SK-N-SH (cell line): ENCODE measurements at regions not wholly inside any gene's neighbourhood (a gene's known extent, or its start where the extent isn't known, plus 50 kb on each side); places are given as distances from the start of the nearest gene placed in this dataset.

Experiments used
- CTCF ChIA-PET: fragments of 300-600, 350-600 bp; formaldehyde crosslinking; extraction: SDS; loops from one replicate; lab custom pipeline; 2021; lab: Yijun Ruan, JAX
- POLR2A ChIA-PET: fragments of 350-600 bp; sonication (Branson Sonifier 250); formaldehyde crosslinking; extraction: SDS; loops from one replicate; lab custom pipeline; 2020; ENCODE audit warnings: antibody characterized with exemption, inconsistent platforms; lab: Yijun Ruan, JAX
- DNase-seq: peaks from one replicate; pipeline ENCODE4 v3.0.0; 2012
- H2AFZ ChIP-seq: fragments of 200-600 bp; sonication (generic); 2 replicates; pipeline ENCODE4 v1.8.1; 2016; ENCODE audit warnings: antibody characterized with exemption, mild to moderate bottlenecking, low read depth
- H3F3A ChIP-seq: fragments of 200-600 bp; sonication (generic); replicated peaks from 2 replicates; pipeline ENCODE3; 2016; ENCODE audit warnings: antibody characterized with exemption, mild to moderate bottlenecking; ENCODE audit not compliant: insufficient read depth
- H3K27ac ChIP-seq, 2 experiments: fragments of 200-500 bp in 1 of 2; fragments of 200-600 bp in 1 of 2; sonication (Bioruptor generic) in 1 of 2; sonication (generic), shearing (Covaris generic) in 1 of 2; 2 replicates each; pipeline versions ENCODE4 v1.5.1 to v1.6.1; 2014 to 2016; ENCODE audit warnings: low read depth in 2 of 2, inconsistent platforms in 1 of 2, low read length in 1 of 2, mild to moderate bottlenecking in 1 of 2, mixed read lengths in 1 of 2
- H3K27me3 ChIP-seq: fragments of 200-600 bp; sonication (generic), shearing (Covaris generic); 2 replicates; pipeline ENCODE4 v1.6.1; 2016; ENCODE audit warnings: mixed run types; ENCODE audit not compliant: insufficient read depth
- H3K36me3 ChIP-seq, 2 experiments: fragments of 200-500 bp in 1 of 2; fragments of 200-600 bp in 1 of 2; sonication (Bioruptor generic) in 1 of 2; sonication (generic) in 1 of 2; replicated peaks in 1 of 2; 2 replicates each; pipeline versions ENCODE3 to v1.5.1; 2014 to 2016; ENCODE audit warnings: low read length in 1 of 2, mild to moderate bottlenecking in 1 of 2; ENCODE audit not compliant: insufficient read depth in 2 of 2, control insufficient read depth in 1 of 2
- H3K4me1 ChIP-seq, 2 experiments: fragments of 200-500 bp in 1 of 2; fragments of 200-600 bp in 1 of 2; sonication (Bioruptor generic) in 1 of 2; sonication (generic), shearing (Covaris generic) in 1 of 2; 2 replicates each; pipeline versions ENCODE4 v1.5.1 to v1.6.1; 2014 to 2016; ENCODE audit warnings: low read depth in 1 of 2, low read length in 1 of 2, mixed run types in 1 of 2; ENCODE audit not compliant: insufficient read depth in 2 of 2, control insufficient read depth in 1 of 2
- H3K4me2 ChIP-seq: fragments of 200-600 bp; sonication (generic), shearing (Covaris generic); 2 replicates; pipeline ENCODE4 v1.6.1; 2017; ENCODE audit warnings: mixed run types
- H3K4me3 ChIP-seq, 2 experiments: fragments of 200-500 bp in 1 of 2; fragments of 200-600 bp in 1 of 2; sonication (Bioruptor generic) in 1 of 2; sonication (generic), shearing (Covaris generic) in 1 of 2; 2 replicates each; pipeline versions ENCODE4 v1.5.1 to v1.8.1; 2014 to 2016; ENCODE audit warnings: low read depth in 2 of 2, inconsistent platforms in 1 of 2, low read length in 1 of 2, mild to moderate bottlenecking in 1 of 2, mixed read lengths in 1 of 2, moderate library complexity in 1 of 2
- H3K79me2 ChIP-seq: fragments of 200-600 bp; sonication (generic); 2 replicates; pipeline ENCODE4 v1.8.1; 2017; ENCODE audit warnings: mild to moderate bottlenecking; ENCODE audit not compliant: insufficient read depth
- H3K9ac ChIP-seq: fragments of 200-600 bp; sonication (generic); 2 replicates; pipeline ENCODE4 v1.6.1; 2017; ENCODE audit warnings: mixed run types
- H3K9me2 ChIP-seq: fragments of 200-600 bp; sonication (generic); 2 replicates; pipeline ENCODE4 v1.6.1; 2017; ENCODE audit warnings: mixed run types
- H3K9me3 ChIP-seq: fragments of 200-600 bp; sonication (generic); 2 replicates; pipeline ENCODE4 v1.6.1; 2017; ENCODE audit warnings: mixed run types, mild to moderate bottlenecking, moderate library complexity
- H4K20me1 ChIP-seq: fragments of 200-600 bp; sonication (generic); 2 replicates; pipeline ENCODE4 v1.6.1; 2017; ENCODE audit warnings: mild to moderate bottlenecking, mixed run types; ENCODE audit not compliant: insufficient read depth
- CTCF ChIP-seq: fragments of 200-600 bp; sonication (generic); IDR thresholded peaks from 2 replicates; pipeline ENCODE4 v1.6.1; 2017; ENCODE audit warnings: antibody characterized with exemption, mild to moderate bottlenecking, moderate library complexity
- EP300 ChIP-seq, 2 experiments: IDR thresholded peaks; 2 replicates each; pipeline versions ENCODE4 v1.4.0 to v1.6.1; 2012; ENCODE audit warnings: borderline replicate concordance in 1 of 2, low read depth in 1 of 2, low read length in 1 of 2
- FOSL2 ChIP-seq: IDR thresholded peaks from 2 replicates; pipeline ENCODE4 v1.4.0; 2012; ENCODE audit warnings: low read depth, mild to moderate bottlenecking, moderate library complexity, borderline replicate concordance
- FOXJ3 ChIP-seq: sonication (generic); formaldehyde crosslinking; IDR thresholded peaks from 2 replicates; pipeline ENCODE4 v1.5.1; 2020; ENCODE audit warnings: mild to moderate bottlenecking, missing genetic modification reagents
- FOXM1 ChIP-seq: IDR thresholded peaks from 2 replicates; pipeline ENCODE4 v1.4.0; 2012; ENCODE audit warnings: low read depth, mild to moderate bottlenecking
- GABPA ChIP-seq: IDR thresholded peaks from 2 replicates; pipeline ENCODE4 v1.4.0; 2012; ENCODE audit warnings: low read depth, mild to moderate bottlenecking
- GATA2 ChIP-seq: sonication (generic); formaldehyde crosslinking; IDR thresholded peaks from 2 replicates; pipeline ENCODE4 v1.5.0; 2020; ENCODE audit warnings: mild to moderate bottlenecking, missing genetic modification reagents
- IRF3 ChIP-seq: fragments of 150-350 bp; IDR thresholded peaks from 2 replicates; pipeline ENCODE4 v1.6.1; 2016; ENCODE audit warnings: mild to moderate bottlenecking, low read depth, low read length
- JUND ChIP-seq: IDR thresholded peaks from 2 replicates; pipeline ENCODE4 v1.4.0; 2012
- MEF2A ChIP-seq: IDR thresholded peaks from 2 replicates; pipeline ENCODE4 v1.4.0; 2012; ENCODE audit warnings: low read depth, borderline replicate concordance
- NFIC ChIP-seq: IDR thresholded peaks from 2 replicates; pipeline ENCODE4 v1.4.0; 2012; ENCODE audit warnings: borderline replicate concordance
- POLR2AphosphoS5 ChIP-seq: IDR thresholded peaks from 2 replicates; pipeline ENCODE4 v1.6.1; 2012; ENCODE audit warnings: low read depth, low read length
- RAD21 ChIP-seq: IDR thresholded peaks from 2 replicates; pipeline ENCODE4 v1.6.1; 2012; ENCODE audit warnings: mild to moderate bottlenecking, low read length
- RCOR1 ChIP-seq: fragments of 150-350 bp; IDR thresholded peaks from 2 replicates; pipeline ENCODE4 v1.6.1; 2017; ENCODE audit warnings: antibody characterized with exemption, low read length
- REST ChIP-seq: IDR thresholded peaks from 2 replicates; pipeline ENCODE4 v1.6.1; 2012; ENCODE audit warnings: mild to moderate bottlenecking, low read depth, low read length, moderate library complexity
- RFX5 ChIP-seq: IDR thresholded peaks from 2 replicates; pipeline ENCODE4 v1.6.1; 2012; ENCODE audit warnings: mild to moderate bottlenecking, improper control_type of control experiment, low read length
- RXRA ChIP-seq: IDR thresholded peaks from 2 replicates; pipeline ENCODE4 v1.4.0; 2012; ENCODE audit warnings: low read depth, mild to moderate bottlenecking, borderline replicate concordance
- SIN3A ChIP-seq: IDR thresholded peaks from 2 replicates; pipeline ENCODE4 v1.6.1; 2012; ENCODE audit warnings: low read depth, mild to moderate bottlenecking, low read length, moderate library complexity, borderline replicate concordance
- TCF12 ChIP-seq: IDR thresholded peaks from 2 replicates; pipeline ENCODE4 v1.4.0; 2012
- USF1 ChIP-seq: IDR thresholded peaks from 2 replicates; pipeline ENCODE4 v1.4.0; 2012; ENCODE audit warnings: low read depth, borderline replicate concordance
- WGBS: methylation state at CpG from one replicate; pipeline ENCODE4 v1.1.6; 2017; ENCODE audit warnings: low lambda C conversion rate; 5-methylcytosine and 5-hydroxymethylcytosine counted together

GRCh38 chr19:31179471-31179852 is 169.8 kb downstream of the TSHZ3 start:
- H4K20me1 ChIP-seq: no peaks in the 10 kb centered on the region
- POLR2A ChIA-PET: no interaction called here
- H3K9me3 ChIP-seq: no peaks in the 10 kb centered on the region
- no peak overlapping the region for H2AFZ ChIP-seq
- H3K9me2 ChIP-seq: no peaks in the 10 kb centered on the region
- peaks cover 0 to 8% of the 10 kb centered on the region in 2 experiments; a peak in 1 of 4 replicates for H3K4me1 ChIP-seq
- H3K27ac ChIP-seq: no peak overlapping the region
- no peaks in the 10 kb centered on the region for H3K36me3 ChIP-seq
- no peaks in the 10 kb centered on the region for H3K79me2 ChIP-seq
- TF ChIP-seq REST (no peak), FOXJ3 (CRISPR knock-in tag) (no peak), NFIC (no peak), SIN3A (no peak), USF1 (no peak), FOSL2 (no peak), TCF12 (no peak), RAD21 (no peak), EP300 (IDR thresholded peaks at IDR 0.05; ENCODE audit: borderline replicate concordance in 1 of 2, low read depth in 1 of 2, low read length in 1 of 2) (no peak), FOXM1 (no peak), POLR2AphosphoS5 (no peak), MEF2A (no peak), CTCF (no peak), RCOR1 (no peak), RXRA (no peak), IRF3 (no peak), GABPA (no peak), GATA2 (no peak), RFX5 (no peak), JUND (no peak)
- WGBS: 11% methylated on average over 1 of the region's 1 CpG
- no peak overlapping the region for H3K4me3 ChIP-seq
- H3K4me2 ChIP-seq: no peak overlapping the region
- no peaks in the 10 kb centered on the region for H3K27me3 ChIP-seq
- no peak for DNase-seq
- CTCF ChIA-PET: no interaction called here
- no peaks in the 10 kb centered on the region for H3F3A ChIP-seq
- no peak overlapping the region for H3K9ac ChIP-seq
